IMR-90 (cell line): ENCODE measurements at regions not wholly inside any gene's neighbourhood (a gene's known extent, or its start where the extent isn't known, plus 50 kb on each side); places are given as distances from the start of the nearest gene placed in this dataset.

Experiments used
- ATAC-seq: fragments of 200-7000 bp; cut with Tn5 transposase; 2 replicates; pipeline ENCODE4 v1.9.1; 2020; ENCODE audit warnings: low read depth, mild to moderate bottlenecking, moderate library complexity
- BruUV-seq: library from RNA; stranded (reverse); fragments of 400-500 nt; replicated peaks from 2 replicates; lab custom pipeline; 2021; lab: Mats Ljungman, UMichigan
- CTCF ChIA-PET: fragments of 300-600 bp; formaldehyde crosslinking; extraction: SDS; loops from one replicate; lab custom pipeline; 2021; ENCODE audit warnings: antibody characterized with exemption; lab: Yijun Ruan, JAX
- POLR2A ChIA-PET: fragments of 300-600 bp; sonication (Branson Sonifier 250); formaldehyde crosslinking; loops from one replicate; lab custom pipeline; 2022; ENCODE audit warnings: antibody characterized with exemption; ENCODE audit not compliant: unreplicated experiment; lab: Charles Lee
- DNase-seq: peaks from one replicate; pipeline ENCODE4 v3.0.0; 2013
- H2AFZ ChIP-seq: replicated peaks from 2 replicates; pipeline ENCODE3; 2013; ENCODE audit warnings: low read length, mild to moderate bottlenecking; ENCODE audit not compliant: poor library complexity
- H2AK5ac ChIP-seq: 2 replicates; pipeline ENCODE4 v1.6.1; 2013; ENCODE audit warnings: low read depth, low read length, inconsistent platforms
- H2AK9ac ChIP-seq: replicated peaks from 2 replicates; pipeline ENCODE3; 2013; ENCODE audit warnings: mild to moderate bottlenecking, low read depth, low read length, moderate library complexity; ENCODE audit not compliant: poor library complexity
- H2BK120ac ChIP-seq: 2 replicates; pipeline ENCODE4 v1.6.1; 2013; ENCODE audit warnings: low read depth, low read length, inconsistent platforms
- H2BK15ac ChIP-seq: 3 replicates; pipeline ENCODE4 v1.6.1; 2013; ENCODE audit warnings: low read depth, low read length, inconsistent platforms
- H2BK20ac ChIP-seq: 2 replicates; pipeline ENCODE4 v1.6.1; 2013; ENCODE audit warnings: low read depth, mild to moderate bottlenecking, inconsistent platforms, low read length, moderate library complexity
- H2BK5ac ChIP-seq: 2 replicates; pipeline ENCODE4 v1.6.1; 2013; ENCODE audit warnings: mild to moderate bottlenecking, low read depth, low read length, inconsistent platforms; ENCODE audit not compliant: poor library complexity, severe bottlenecking
- H3K14ac ChIP-seq: replicated peaks from 2 replicates; pipeline ENCODE4 v1.6.1; 2013; ENCODE audit warnings: low read depth, low read length, inconsistent platforms
- H3K18ac ChIP-seq: 2 replicates; pipeline ENCODE4 v1.6.1; 2013; ENCODE audit warnings: low read depth, low read length, control low read depth
- H3K23ac ChIP-seq: 2 replicates; pipeline ENCODE4 v1.6.1; 2013; ENCODE audit warnings: low read depth, low read length, inconsistent platforms
- H3K27ac ChIP-seq: 2 replicates; pipeline ENCODE4 v1.5.1; 2013; ENCODE audit warnings: mild to moderate bottlenecking, control low read depth, low read length; ENCODE audit not compliant: insufficient read depth
- H3K27me3 ChIP-seq: 2 replicates; pipeline ENCODE4 v1.6.1; 2013; ENCODE audit warnings: low read length; ENCODE audit not compliant: control insufficient read depth, insufficient read depth
- H3K36me3 ChIP-seq: 2 replicates; pipeline ENCODE4 v1.6.1; 2013; ENCODE audit warnings: low read length, mixed read lengths; ENCODE audit not compliant: control insufficient read depth, insufficient read depth
- H3K4ac ChIP-seq: 2 replicates; pipeline ENCODE4 v1.6.1; 2013; ENCODE audit warnings: low read depth, low read length, inconsistent platforms
- H3K4me1 ChIP-seq: 2 replicates; pipeline ENCODE4 v1.6.1; 2013; ENCODE audit warnings: low read length, mixed read lengths; ENCODE audit not compliant: control insufficient read depth, insufficient read depth
- H3K4me2 ChIP-seq: 2 replicates; pipeline ENCODE4 v1.6.1; 2013; ENCODE audit warnings: low read depth, mild to moderate bottlenecking, control low read depth, low read length, moderate library complexity
- H3K4me3 ChIP-seq: 2 replicates; pipeline ENCODE4 v1.5.1; 2013; ENCODE audit warnings: low read depth, mild to moderate bottlenecking, control low read depth, low read length, moderate library complexity; ENCODE audit not compliant: insufficient read depth
- H3K56ac ChIP-seq: 2 replicates; pipeline ENCODE4 v1.6.1; 2013; ENCODE audit warnings: low read length, inconsistent platforms; ENCODE audit not compliant: insufficient read depth; ENCODE audit errors: extremely low read depth
- H3K79me1 ChIP-seq, 2 experiments: 2 replicates each; pipeline ENCODE4 v1.6.1; 2013; ENCODE audit warnings: low read length in 2 of 2, inconsistent platforms in 1 of 2, low read depth in 1 of 2
- H3K9ac ChIP-seq: 2 replicates; pipeline ENCODE4 v1.6.1; 2013; ENCODE audit warnings: low read depth, low read length, control low read depth
- H3K9me1 ChIP-seq: 2 replicates; pipeline ENCODE4 v1.6.1; 2013; ENCODE audit warnings: low read length, inconsistent platforms; ENCODE audit not compliant: insufficient read depth
- H3K9me3 ChIP-seq: 2 replicates; pipeline ENCODE4 v1.6.1; 2013; ENCODE audit warnings: low read length; ENCODE audit not compliant: control insufficient read depth, insufficient read depth
- H4K20me1 ChIP-seq: 2 replicates; pipeline ENCODE4 v1.6.1; 2013; ENCODE audit warnings: low read length, inconsistent platforms; ENCODE audit not compliant: insufficient read depth
- H4K5ac ChIP-seq: 2 replicates; pipeline ENCODE4 v1.6.1; 2013; ENCODE audit warnings: mild to moderate bottlenecking, low read depth, low read length, control low read depth
- H4K8ac ChIP-seq, 2 experiments: 2 replicates each; pipeline ENCODE4 v1.6.1; 2013; ENCODE audit warnings: low read depth in 2 of 2, low read length in 2 of 2, control low read depth in 1 of 2, inconsistent platforms in 1 of 2
- H4K91ac ChIP-seq: 2 replicates; pipeline ENCODE4 v1.6.1; 2013; ENCODE audit warnings: low read depth, low read length, inconsistent platforms; ENCODE audit not compliant: insufficient read depth
- BHLHE40 ChIP-seq: fragments of 150-350 bp; IDR thresholded peaks from 2 replicates; pipeline ENCODE4 v1.6.1; 2016; ENCODE audit warnings: mild to moderate bottlenecking, low read depth, low read length
- CEBPB ChIP-seq: IDR thresholded peaks from 2 replicates; pipeline ENCODE4 v1.6.1; 2012; ENCODE audit warnings: low read depth, low read length, improper control_type of control experiment
- CHD1 ChIP-seq: IDR thresholded peaks from 2 replicates; pipeline ENCODE4 v1.6.1; 2012; ENCODE audit warnings: low read depth, low read length, improper control_type of control experiment
- CTCF ChIP-seq: conservative IDR thresholded peaks from 2 replicates; pipeline ENCODE4 v1.5.1; 2012; ENCODE audit warnings: mild to moderate bottlenecking, low read depth, low read length, improper control_type of control experiment
- ELK1 ChIP-seq: fragments of 150-350 bp; IDR thresholded peaks from 2 replicates; pipeline ENCODE4 v1.6.1; 2016; ENCODE audit warnings: low read depth, mild to moderate bottlenecking, low read length, moderate library complexity, borderline replicate concordance
- FOS ChIP-seq: fragments of 150-350 bp; IDR thresholded peaks from 2 replicates; pipeline ENCODE4 v1.6.1; 2016; ENCODE audit warnings: low read depth, low read length
- MAFK ChIP-seq: IDR thresholded peaks from 2 replicates; pipeline ENCODE4 v1.6.1; 2012; ENCODE audit warnings: low read depth, low read length, improper control_type of control experiment
- MAZ ChIP-seq: IDR thresholded peaks from 2 replicates; pipeline ENCODE4 v1.6.1; 2012; ENCODE audit warnings: low read depth, mild to moderate bottlenecking, low read length, improper control_type of control experiment, moderate library complexity, borderline replicate concordance
- MXI1 ChIP-seq: IDR thresholded peaks from 2 replicates; pipeline ENCODE4 v1.6.1; 2012; ENCODE audit warnings: low read depth, mild to moderate bottlenecking, low read length, moderate library complexity, borderline replicate concordance
- NFE2L2 ChIP-seq: fragments of 150-350 bp; IDR thresholded peaks from 2 replicates; pipeline ENCODE4 v1.6.1; 2016; ENCODE audit warnings: low read depth, mild to moderate bottlenecking, low read length
- POLR2A ChIP-seq: IDR thresholded peaks from 2 replicates; pipeline ENCODE4 v1.6.1; 2012; ENCODE audit warnings: mild to moderate bottlenecking, low read depth, low read length
- RAD21 ChIP-seq: IDR thresholded peaks from 2 replicates; pipeline ENCODE4 v1.6.1; 2012; ENCODE audit warnings: low read length, improper control_type of control experiment
- RCOR1 ChIP-seq: IDR thresholded peaks from 2 replicates; pipeline ENCODE4 v1.6.1; 2012; ENCODE audit warnings: mild to moderate bottlenecking, low read length, improper control_type of control experiment; ENCODE audit not compliant: insufficient replicate concordance
- RFX5 ChIP-seq: IDR thresholded peaks from 2 replicates; pipeline ENCODE4 v1.8.0; 2012; ENCODE audit warnings: low read depth, mild to moderate bottlenecking, low read length, moderate library complexity
- SMC3 ChIP-seq: fragments of 150-350 bp; IDR thresholded peaks from 2 replicates; pipeline ENCODE4 v1.6.1; 2016; ENCODE audit warnings: low read depth, mild to moderate bottlenecking, antibody characterized with exemption, low read length, moderate library complexity
- USF2 ChIP-seq: fragments of 150-350 bp; IDR thresholded peaks from 2 replicates; pipeline ENCODE4 v1.6.1; 2017; ENCODE audit warnings: mild to moderate bottlenecking, antibody characterized with exemption, low read length, low read depth
- WGBS, 2 experiments: methylation state at CpG; one replicate each; pipeline versions ENCODE4 v1.1.5 to v1.1.7; 2013; ENCODE audit warnings: missing lambda C conversion rate in 2 of 2; ENCODE audit not compliant: insufficient read length in 1 of 2; ENCODE audit errors: extremely low coverage in 2 of 2; 5-methylcytosine and 5-hydroxymethylcytosine counted together
- dilution Hi-C: fragments of 300-500 bp; cut with HindIII; formaldehyde crosslinking; loops from one replicate; pipeline ENCODE4 v1.14.3; 2018; ENCODE audit warnings: low sequenced_read_pairs; ENCODE audit not compliant: unreplicated experiment
- in situ Hi-C: fragments of 300-500 bp; cut with MboI; formaldehyde crosslinking; loops from 3 replicates; pipeline ENCODE4 v1.14.3; 2019; ENCODE audit warnings: low sequenced_read_pairs, inconsistent platforms, mixed read lengths
- intact Hi-C: fragments of 100-400 bp; cut with micrococcal nuclease; formaldehyde crosslinking; loops from 2 replicates; pipeline ENCODE4 v1.10.0; 2022

DNA sequence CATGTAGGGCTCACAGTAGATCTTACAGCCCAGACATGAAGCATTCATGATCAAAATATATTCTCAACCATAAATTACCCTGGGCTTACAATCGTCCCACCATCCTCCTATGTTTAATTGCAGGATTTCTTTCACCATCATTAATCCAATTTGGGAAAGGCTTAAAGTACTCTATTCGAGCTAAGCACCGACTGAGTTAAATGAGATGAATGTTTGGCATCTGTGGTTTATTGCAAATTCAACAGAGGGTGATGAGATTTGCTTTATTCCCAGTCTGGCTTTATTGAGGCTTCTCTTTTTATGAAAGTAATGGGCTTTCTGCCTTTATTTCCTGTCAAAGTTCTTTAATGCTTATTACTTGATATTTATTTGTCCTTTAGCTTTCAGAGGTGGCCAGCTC lies 159.0 kb downstream of the METTL4 start:
- Histone ChIP-seq H3K9ac (no peak overlapping the region), H2BK5ac (no peak overlapping the region), H4K8ac (0 out of 4 replicates have a peak overlapping the region, but pooled peaks of 1 of the 2 experiments have one; percentile 26), H2BK20ac (peak overlapping the region; percentile 73; the same call in 1 of the 2 replicates), H3K79me1 (no peaks in the 10 kb centered on the region), H3K36me3 (no peaks in the 10 kb centered on the region), H4K91ac (no peak overlapping the region), H2AK9ac (no peak overlapping the region), H3K56ac (no peak overlapping the region), H3K23ac (no peak overlapping the region), H4K20me1 (no peaks in the 10 kb centered on the region), H2AK5ac (no peak overlapping the region), H3K18ac (no peak overlapping the region; the same call in 1 of the 2 replicates), H3K14ac (no peak overlapping the region), H4K5ac (no peak overlapping the region), H2BK120ac (peak overlapping the region; percentile 60; the same call in 1 of the 2 replicates), H3K27ac (no peak overlapping the region), H3K4me3 (no peak overlapping the region), H3K4me2 (no peak overlapping the region), H3K4ac (no peak overlapping the region; the same call in 1 of the 2 replicates), H3K9me3 (no peaks in the 10 kb centered on the region), H3K4me1 (no peaks in the 10 kb centered on the region; the same call in 1 of the 2 replicates), H3K9me1 (no peaks in the 10 kb centered on the region; the same call in 1 of the 2 replicates), H2AFZ (no peak overlapping the region), H3K27me3 (no peaks in the 10 kb centered on the region), H2BK15ac (no peak overlapping the region)
- in situ Hi-C loops: no loop called here
- POLR2A ChIA-PET: no interaction called here
- dilution Hi-C loops: no loop called here
- CTCF ChIA-PET: no interaction called here
- ATAC-seq (no peak), DNase-seq (no peak)
- no TSS peak for BruUV-seq
- intact Hi-C loops: no loop called here
- WGBS, 2 experiments: no CpG with 5 or more reads among the region's 3 CpGs
- no peak for TF ChIP-seq USF2
- no peak for TF ChIP-seq MXI1
- no peak for TF ChIP-seq RAD21
- no peak for TF ChIP-seq MAFK
- TF ChIP-seq SMC3: no peak
- TF ChIP-seq ELK1: no peak
- TF ChIP-seq MAZ: no peak
- TF ChIP-seq CEBPB: no peak
- TF ChIP-seq FOS: no peak
- no peak for TF ChIP-seq NFE2L2
- TF ChIP-seq CTCF: no peak
- TF ChIP-seq CHD1: no peak
- TF ChIP-seq RFX5: no peak
- no peak for TF ChIP-seq BHLHE40
- TF ChIP-seq RCOR1: no peak
- no peak for TF ChIP-seq POLR2A
